ENCODE measurements at regions not wholly inside any gene's neighbourhood (a gene's known extent, or its start where the extent isn't known, plus 50 kb on each side); places are given as distances from the start of the nearest gene placed in this dataset.

- no peak for DNase-seq (ENCODE audit: low spot score)
- ATAC-seq (ENCODE audit: low FRiP score), result peak; percentile 37
- TF ChIP-seq CTCF (IDR thresholded peaks at IDR 0.05), result no peak
Measured at GRCh38 chr5:101942321-101942882, 353.7 kb downstream of the SLCO4C1 start.

- no peak for ATAC-seq (ENCODE audit: low FRiP score)
- DNase-seq (ENCODE audit: low spot score), result no peak
- no peak for TF ChIP-seq CTCF (IDR thresholded peaks at IDR 0.05)
Measured at GRCh38 chr5:101937041-101937440, 359.0 kb downstream of the SLCO4C1 start.

- DNase-seq (ENCODE audit: low spot score) (no peak), ATAC-seq (ENCODE audit: low FRiP score) (no peak)
- no peak for TF ChIP-seq CTCF (IDR thresholded peaks at IDR 0.05)
Measured at GRCh38 chr5:101935086-101935485, 361.0 kb downstream of the SLCO4C1 start.

GRCh38 chr5:101932599-101932998 is 363.5 kb downstream of the SLCO4C1 start:
- TF ChIP-seq CTCF (IDR thresholded peaks at IDR 0.05), result no peak
- DNase-seq (ENCODE audit: low spot score), result no peak
- no peak for ATAC-seq (ENCODE audit: low FRiP score)

GRCh38 chr5:101929628-101930027 is 366.5 kb downstream of the SLCO4C1 start:
- ATAC-seq (ENCODE audit: low FRiP score) (no peak), DNase-seq (ENCODE audit: low spot score) (no peak)
- no peak for TF ChIP-seq CTCF (IDR thresholded peaks at IDR 0.05)

GRCh38 chr5:101917166-101917565 is 378.9 kb downstream of the SLCO4C1 start:
- no peak for TF ChIP-seq CTCF (IDR thresholded peaks at IDR 0.05)
- ATAC-seq (ENCODE audit: low FRiP score) (no peak), DNase-seq (ENCODE audit: low spot score) (no peak)

- TF ChIP-seq CTCF (IDR thresholded peaks at IDR 0.05), result no peak
- DNase-seq (ENCODE audit: low spot score) (no peak), ATAC-seq (ENCODE audit: low FRiP score) (no peak)
Measured at GRCh38 chr5:101915554-101915953, 380.5 kb downstream of the SLCO4C1 start.
